ENCODE measurements at regions not wholly inside any gene's neighbourhood (a gene's known extent, or its start where the extent isn't known, plus 50 kb on each side); places are given as distances from the start of the nearest gene placed in this dataset.

DNA sequence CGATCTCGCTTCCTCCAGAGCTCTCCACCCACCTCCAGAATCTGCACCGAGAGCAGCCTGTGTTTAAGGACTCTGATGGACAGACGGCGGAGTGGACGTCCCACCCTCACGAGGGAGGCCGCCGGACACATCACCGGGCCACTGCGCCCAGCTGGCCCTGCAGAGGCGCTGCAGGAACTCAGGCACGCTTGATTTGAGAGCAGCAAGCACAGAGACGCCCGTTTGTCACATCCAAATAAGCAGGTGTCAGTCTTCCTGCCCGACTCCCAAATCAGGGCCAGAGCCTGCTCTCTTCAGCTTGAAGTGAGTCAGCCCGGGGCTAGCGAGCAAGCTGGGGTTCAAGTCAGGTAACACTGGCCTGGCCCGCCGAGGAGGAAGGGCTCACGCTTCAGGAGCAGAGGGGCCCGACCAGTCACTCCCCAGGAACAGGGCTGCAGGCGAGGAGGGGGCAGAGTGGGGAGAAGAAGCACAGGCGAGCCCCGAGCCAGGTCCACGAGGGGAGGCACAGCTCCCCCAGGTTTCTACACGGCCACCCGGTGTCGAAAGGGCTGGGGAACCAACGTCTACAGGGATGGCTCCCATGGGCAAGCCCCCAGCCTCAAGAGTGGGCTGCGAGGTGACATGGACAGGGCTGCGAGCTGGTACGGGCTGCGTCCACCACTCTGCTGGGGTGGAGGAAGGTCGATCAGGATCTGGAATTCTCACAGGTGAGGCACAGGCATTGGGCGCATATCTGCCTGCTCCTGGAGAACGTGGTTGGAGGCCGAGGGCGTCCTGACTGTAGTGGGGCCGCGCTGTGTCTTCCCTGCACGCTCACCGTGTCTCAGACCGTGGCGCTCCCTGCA is 52.5 kb upstream of the CTDP1 start:
- Histone ChIP-seq H2AFZ (ENCODE audit: low read length) (no peak overlapping the region), H3K4me2 (ENCODE audit: low read length) (no peak overlapping the region), H3K4me1 (ENCODE audit: insufficient read depth, low read length, poor library complexity, severe bottlenecking) (peaks cover 17% of the 10 kb centered on the region), H3K27ac (ENCODE audit: low read depth, low read length, poor library complexity, severe bottlenecking) (no peak overlapping the region), H3K79me2 (ENCODE audit: insufficient read depth, low read depth, low read length) (no peaks in the 10 kb centered on the region), H3K36me3 (ENCODE audit: insufficient read depth, low read length) (no peaks in the 10 kb centered on the region), H4K20me1 (ENCODE audit: insufficient read depth, low read length) (no peaks in the 10 kb centered on the region), H3K4me3 (ENCODE audit: low read depth, low read length, poor library complexity, severe bottlenecking) (no peak overlapping the region), H3K9me3 (ENCODE audit: low read length) (no peaks in the 10 kb centered on the region), H3K9me2 (ENCODE audit: insufficient read depth, low read length) (no peaks in the 10 kb centered on the region)
- no peak for DNase-seq (ENCODE audit: low spot score)
- CTCF ChIA-PET (ENCODE audit: unreplicated experiment) = no interaction called here
- POLR2A ChIA-PET = no interaction called here
- BruUV-seq (replicated peaks) = no TSS peak
- TF ChIP-seq EZH2phosphoT487 (IDR thresholded peaks at IDR 0.05; ENCODE audit: borderline replicate concordance, low read depth, low read length) = no peak
- TF ChIP-seq, protein P1, sequence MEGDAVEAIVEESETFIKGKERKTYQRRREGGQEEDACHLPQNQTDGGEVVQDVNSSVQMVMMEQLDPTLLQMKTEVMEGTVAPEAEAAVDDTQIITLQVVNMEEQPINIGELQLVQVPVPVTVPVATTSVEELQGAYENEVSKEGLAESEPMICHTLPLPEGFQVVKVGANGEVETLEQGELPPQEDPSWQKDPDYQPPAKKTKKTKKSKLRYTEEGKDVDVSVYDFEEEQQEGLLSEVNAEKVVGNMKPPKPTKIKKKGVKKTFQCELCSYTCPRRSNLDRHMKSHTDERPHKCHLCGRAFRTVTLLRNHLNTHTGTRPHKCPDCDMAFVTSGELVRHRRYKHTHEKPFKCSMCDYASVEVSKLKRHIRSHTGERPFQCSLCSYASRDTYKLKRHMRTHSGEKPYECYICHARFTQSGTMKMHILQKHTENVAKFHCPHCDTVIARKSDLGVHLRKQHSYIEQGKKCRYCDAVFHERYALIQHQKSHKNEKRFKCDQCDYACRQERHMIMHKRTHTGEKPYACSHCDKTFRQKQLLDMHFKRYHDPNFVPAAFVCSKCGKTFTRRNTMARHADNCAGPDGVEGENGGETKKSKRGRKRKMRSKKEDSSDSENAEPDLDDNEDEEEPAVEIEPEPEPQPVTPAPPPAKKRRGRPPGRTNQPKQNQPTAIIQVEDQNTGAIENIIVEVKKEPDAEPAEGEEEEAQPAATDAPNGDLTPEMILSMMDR (conservative IDR thresholded peaks at IDR 0.05; ENCODE audit: low read length) = no peak
- intact Hi-C loops (cut with micrococcal nuclease; ENCODE audit: unreplicated experiment) = no loop called here

DNA sequence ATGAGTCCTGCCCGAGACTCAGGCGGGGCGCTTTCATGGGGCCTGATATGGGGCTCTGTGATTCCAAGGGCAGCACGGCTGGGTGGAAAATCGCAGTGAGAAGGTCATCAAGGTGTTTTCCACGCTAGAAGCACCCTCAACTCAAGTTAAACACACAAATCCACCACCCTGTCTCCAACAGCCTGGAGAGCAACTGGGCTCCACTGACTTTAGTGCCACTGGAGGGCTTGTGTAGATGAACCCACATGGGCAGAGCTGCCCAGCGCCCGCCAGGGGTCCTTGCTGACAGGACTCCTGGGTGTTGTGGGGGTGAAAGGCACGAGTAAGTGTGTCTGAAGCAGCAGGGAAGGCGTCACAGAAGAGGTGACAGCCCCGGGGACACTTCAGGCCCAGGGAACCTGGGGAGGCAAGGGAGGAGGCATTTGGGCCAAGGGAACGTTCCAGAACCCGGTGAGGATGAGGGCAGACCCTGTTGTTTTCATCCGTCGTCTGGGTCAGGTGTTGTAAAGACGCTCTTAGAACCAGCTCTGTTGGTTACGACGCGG is 51.8 kb upstream of the CTDP1 start:
- ChIA-PET CTCF (ENCODE audit: unreplicated experiment) (no interaction called here), POLR2A (interaction anchor here (0.6 kb wide), 1 partner anchor 235 kb away, joined by 3 read pairs; no protein-coding TSS in a partner anchor)
- Histone ChIP-seq H2AFZ (ENCODE audit: low read length) (no peak overlapping the region), H3K27ac (ENCODE audit: low read depth, low read length, poor library complexity, severe bottlenecking) (no peak overlapping the region), H3K4me2 (ENCODE audit: low read length) (no peak overlapping the region), H3K9me3 (ENCODE audit: low read length) (no peaks in the 10 kb centered on the region), H3K79me2 (ENCODE audit: insufficient read depth, low read depth, low read length) (no peaks in the 10 kb centered on the region), H3K36me3 (ENCODE audit: insufficient read depth, low read length) (no peaks in the 10 kb centered on the region), H3K4me1 (ENCODE audit: insufficient read depth, low read length, poor library complexity, severe bottlenecking) (peaks cover 17% of the 10 kb centered on the region), H4K20me1 (ENCODE audit: insufficient read depth, low read length) (no peaks in the 10 kb centered on the region), H3K9me2 (ENCODE audit: insufficient read depth, low read length) (no peaks in the 10 kb centered on the region), H3K4me3 (ENCODE audit: low read depth, low read length, poor library complexity, severe bottlenecking) (no peak overlapping the region)
- intact Hi-C loops (cut with micrococcal nuclease; ENCODE audit: unreplicated experiment) = no loop called here
- no peak for DNase-seq (ENCODE audit: low spot score)
- TF ChIP-seq, protein P1 (conservative IDR thresholded peaks at IDR 0.05; ENCODE audit: low read length) = no peak
- TF ChIP-seq EZH2phosphoT487 (IDR thresholded peaks at IDR 0.05; ENCODE audit: borderline replicate concordance, low read depth, low read length) = no peak
- no TSS peak for BruUV-seq (replicated peaks)

All from OCI-LY7 (cell line).